SK-N-SH (cell line): ENCODE measurements at regions not wholly inside any gene's neighbourhood (a gene's known extent, or its start where the extent isn't known, plus 50 kb on each side); places are given as distances from the start of the nearest gene placed in this dataset.
"Not testable (repeated sequence)": the region's sequence is repeated elsewhere in the genome, so short reads cannot be mapped to it uniquely, and the experiment has no call there.

Experiments used
- CTCF ChIP-seq: fragments of 200-600 bp; sonication (generic); IDR thresholded peaks from 2 replicates; pipeline ENCODE4 v1.6.1; 2017; ENCODE audit warnings: antibody characterized with exemption, mild to moderate bottlenecking, moderate library complexity
- GABPA ChIP-seq: IDR thresholded peaks from 2 replicates; pipeline ENCODE4 v1.4.0; 2012; ENCODE audit warnings: low read depth, mild to moderate bottlenecking

- TF ChIP-seq CTCF, GABPA: not testable (repeated sequence)
Observed at GRCh38 chr1:83239568-83239967, 759.4 kb downstream of the TTLL7 start.
